Spleen (tissue), 7 donors: ENCODE measurements at regions not wholly inside any gene's neighbourhood (a gene's known extent, or its start where the extent isn't known, plus 50 kb on each side); places are given as distances from the start of the nearest gene placed in this dataset.

Source experiments
- POLR2A ChIP-seq, 3 donors: fragments of 450-650 bp; IDR thresholded peaks; one replicate each; pipeline ENCODE4 v1.5.1; 2017; ENCODE audit warnings: antibody characterized with exemption in 3 of 3, mild to moderate bottlenecking in 1 of 3
- POLR2AphosphoS5 ChIP-seq, 3 donors: sonication (generic); formaldehyde crosslinking; IDR thresholded peaks; one replicate each; pipeline ENCODE4 v1.5.1; 2017; ENCODE audit warnings: antibody characterized with exemption in 3 of 3
- TF ChIP-seq, protein P1 (sequence below), 11 experiments: fragments of 200-600 bp in 7 of 11; fragments of 450-650 bp in 4 of 11; sonication (generic) in 4 of 11; IDR thresholded peaks in 8 of 11; conservative IDR thresholded peaks in 3 of 11; 1 replicate in 7 of 11; 2 replicates in 4 of 11; pipeline versions ENCODE4 v1.4.0 to v1.8.0; 2016 to 2021; ENCODE audit warnings: antibody characterized with exemption in 11 of 11, inconsistent platforms in 4 of 11, mild to moderate bottlenecking in 1 of 11
- donor health status: DM: no; HTN: no; CAD: no; lungs with moderate emphysema.
- donor health status: DM: no; HTN: no; CAD: no.
- donor health status: DM: no; HTN: no; CAD: no.

- TF ChIP-seq, protein P1, sequence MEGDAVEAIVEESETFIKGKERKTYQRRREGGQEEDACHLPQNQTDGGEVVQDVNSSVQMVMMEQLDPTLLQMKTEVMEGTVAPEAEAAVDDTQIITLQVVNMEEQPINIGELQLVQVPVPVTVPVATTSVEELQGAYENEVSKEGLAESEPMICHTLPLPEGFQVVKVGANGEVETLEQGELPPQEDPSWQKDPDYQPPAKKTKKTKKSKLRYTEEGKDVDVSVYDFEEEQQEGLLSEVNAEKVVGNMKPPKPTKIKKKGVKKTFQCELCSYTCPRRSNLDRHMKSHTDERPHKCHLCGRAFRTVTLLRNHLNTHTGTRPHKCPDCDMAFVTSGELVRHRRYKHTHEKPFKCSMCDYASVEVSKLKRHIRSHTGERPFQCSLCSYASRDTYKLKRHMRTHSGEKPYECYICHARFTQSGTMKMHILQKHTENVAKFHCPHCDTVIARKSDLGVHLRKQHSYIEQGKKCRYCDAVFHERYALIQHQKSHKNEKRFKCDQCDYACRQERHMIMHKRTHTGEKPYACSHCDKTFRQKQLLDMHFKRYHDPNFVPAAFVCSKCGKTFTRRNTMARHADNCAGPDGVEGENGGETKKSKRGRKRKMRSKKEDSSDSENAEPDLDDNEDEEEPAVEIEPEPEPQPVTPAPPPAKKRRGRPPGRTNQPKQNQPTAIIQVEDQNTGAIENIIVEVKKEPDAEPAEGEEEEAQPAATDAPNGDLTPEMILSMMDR (IDR thresholded peaks at IDR 0.05 in 8 of 11, conservative IDR thresholded peaks at IDR 0.05 in 3 of 11), result no peak
- TF ChIP-seq POLR2AphosphoS5 (IDR thresholded peaks at IDR 0.05) (no peak), POLR2A (IDR thresholded peaks at IDR 0.05) (no peak)
Measured at GRCh38 chr10:117690359-117690758, 147.8 kb downstream of the EMX2 start.
